IMR-90 (cell line): ENCODE measurements at regions not wholly inside any gene's neighbourhood (a gene's known extent, or its start where the extent isn't known, plus 50 kb on each side); places are given as distances from the start of the nearest gene placed in this dataset.
"Not testable (repeated sequence)": the region's sequence is repeated elsewhere in the genome, so short reads cannot be mapped to it uniquely, and the experiment has no call there.

Source experiments
- BHLHE40 ChIP-seq: fragments of 150-350 bp; IDR thresholded peaks from 2 replicates; pipeline ENCODE4 v1.6.1; 2016; ENCODE audit warnings: mild to moderate bottlenecking, low read depth, low read length
- CEBPB ChIP-seq: IDR thresholded peaks from 2 replicates; pipeline ENCODE4 v1.6.1; 2012; ENCODE audit warnings: low read depth, low read length, improper control_type of control experiment
- MAFK ChIP-seq: IDR thresholded peaks from 2 replicates; pipeline ENCODE4 v1.6.1; 2012; ENCODE audit warnings: low read depth, low read length, improper control_type of control experiment
- MAZ ChIP-seq: IDR thresholded peaks from 2 replicates; pipeline ENCODE4 v1.6.1; 2012; ENCODE audit warnings: low read depth, mild to moderate bottlenecking, low read length, improper control_type of control experiment, moderate library complexity, borderline replicate concordance
- MXI1 ChIP-seq: IDR thresholded peaks from 2 replicates; pipeline ENCODE4 v1.6.1; 2012; ENCODE audit warnings: low read depth, mild to moderate bottlenecking, low read length, moderate library complexity, borderline replicate concordance
- POLR2A ChIP-seq: IDR thresholded peaks from 2 replicates; pipeline ENCODE4 v1.6.1; 2012; ENCODE audit warnings: mild to moderate bottlenecking, low read depth, low read length
- RAD21 ChIP-seq: IDR thresholded peaks from 2 replicates; pipeline ENCODE4 v1.6.1; 2012; ENCODE audit warnings: low read length, improper control_type of control experiment
- RCOR1 ChIP-seq: IDR thresholded peaks from 2 replicates; pipeline ENCODE4 v1.6.1; 2012; ENCODE audit warnings: mild to moderate bottlenecking, low read length, improper control_type of control experiment; ENCODE audit not compliant: insufficient replicate concordance
- SMC3 ChIP-seq: fragments of 150-350 bp; IDR thresholded peaks from 2 replicates; pipeline ENCODE4 v1.6.1; 2016; ENCODE audit warnings: low read depth, mild to moderate bottlenecking, antibody characterized with exemption, low read length, moderate library complexity
- TF ChIP-seq, protein P1 (sequence below): conservative IDR thresholded peaks from 2 replicates; pipeline ENCODE4 v1.5.1; 2012; ENCODE audit warnings: mild to moderate bottlenecking, low read depth, low read length, improper control_type of control experiment

DNA sequence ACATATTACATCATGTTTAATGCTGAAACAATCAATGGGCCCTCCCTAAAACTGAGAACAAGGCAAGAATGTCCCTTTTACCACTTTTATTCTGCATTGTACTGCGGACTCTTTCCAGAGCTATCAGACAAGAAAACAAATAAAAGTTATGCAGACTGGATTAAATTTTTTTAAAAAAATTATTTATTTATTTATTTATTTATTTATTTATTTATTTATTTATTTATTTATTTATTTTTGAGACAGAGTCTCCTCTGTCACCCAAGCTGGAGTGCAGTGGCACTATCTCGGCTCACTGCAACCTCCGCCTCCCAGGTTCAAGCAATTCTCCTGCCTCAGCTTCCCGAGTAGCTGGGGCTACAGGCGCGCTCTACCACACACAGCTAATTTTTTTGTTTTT is 185.4 kb upstream of the LRFN5 start:
- TF ChIP-seq, protein P1, sequence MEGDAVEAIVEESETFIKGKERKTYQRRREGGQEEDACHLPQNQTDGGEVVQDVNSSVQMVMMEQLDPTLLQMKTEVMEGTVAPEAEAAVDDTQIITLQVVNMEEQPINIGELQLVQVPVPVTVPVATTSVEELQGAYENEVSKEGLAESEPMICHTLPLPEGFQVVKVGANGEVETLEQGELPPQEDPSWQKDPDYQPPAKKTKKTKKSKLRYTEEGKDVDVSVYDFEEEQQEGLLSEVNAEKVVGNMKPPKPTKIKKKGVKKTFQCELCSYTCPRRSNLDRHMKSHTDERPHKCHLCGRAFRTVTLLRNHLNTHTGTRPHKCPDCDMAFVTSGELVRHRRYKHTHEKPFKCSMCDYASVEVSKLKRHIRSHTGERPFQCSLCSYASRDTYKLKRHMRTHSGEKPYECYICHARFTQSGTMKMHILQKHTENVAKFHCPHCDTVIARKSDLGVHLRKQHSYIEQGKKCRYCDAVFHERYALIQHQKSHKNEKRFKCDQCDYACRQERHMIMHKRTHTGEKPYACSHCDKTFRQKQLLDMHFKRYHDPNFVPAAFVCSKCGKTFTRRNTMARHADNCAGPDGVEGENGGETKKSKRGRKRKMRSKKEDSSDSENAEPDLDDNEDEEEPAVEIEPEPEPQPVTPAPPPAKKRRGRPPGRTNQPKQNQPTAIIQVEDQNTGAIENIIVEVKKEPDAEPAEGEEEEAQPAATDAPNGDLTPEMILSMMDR: not testable (repeated sequence)
- not testable (repeated sequence) for TF ChIP-seq RAD21, BHLHE40, POLR2A, MAZ, MAFK, CEBPB, MXI1, RCOR1, SMC3
